SU-DHL-6 (cell line): ENCODE measurements at regions not wholly inside any gene's neighbourhood (a gene's known extent, or its start where the extent isn't known, plus 50 kb on each side); places are given as distances from the start of the nearest gene placed in this dataset.
"Not testable (repeated sequence)": the region's sequence is repeated elsewhere in the genome, so short reads cannot be mapped to it uniquely, and the experiment has no call there.

Source experiments
- H2AFZ ChIP-seq: fragments of 200-600 bp; sonication (generic); 2 replicates; pipeline ENCODE4 v1.6.1; 2014; ENCODE audit warnings: low read depth, mild to moderate bottlenecking, moderate library complexity, mixed read lengths, antibody characterized with exemption, low read length; ENCODE audit not compliant: severe bottlenecking
- H3F3A ChIP-seq: fragments of 200-600 bp; shearing (Covaris generic); 2 replicates; pipeline ENCODE4 v1.6.0; 2016; ENCODE audit warnings: antibody characterized with exemption, mild to moderate bottlenecking; ENCODE audit not compliant: insufficient read depth
- H3K27ac ChIP-seq: fragments of 200-600 bp; sonication (generic); 2 replicates; pipeline ENCODE4 v1.5.1; 2016; ENCODE audit warnings: low read depth, mild to moderate bottlenecking, low read length, moderate library complexity, mixed read lengths
- H3K27me3 ChIP-seq: fragments of 200-600 bp; sonication (generic), shearing (Covaris generic); 2 replicates; pipeline ENCODE4 v1.6.0; 2014; ENCODE audit warnings: mild to moderate bottlenecking, low read length
- H3K36me3 ChIP-seq: fragments of 200-600 bp; sonication (generic); 2 replicates; pipeline ENCODE4 v1.6.1; 2014; ENCODE audit warnings: mild to moderate bottlenecking, low read length, mixed read lengths
- H3K4me2 ChIP-seq: fragments of 300-600, 200-600 bp; shearing (Covaris generic), sonication (generic); 2 replicates; pipeline ENCODE4 v1.6.0; 2014; ENCODE audit warnings: low read length, low read depth, mild to moderate bottlenecking; ENCODE audit not compliant: poor library complexity, severe bottlenecking
- H3K4me3 ChIP-seq: fragments of 200-600 bp; sonication (generic); 2 replicates; pipeline ENCODE4 v1.5.1; 2014; ENCODE audit warnings: antibody characterized with exemption, low read length, mild to moderate bottlenecking, mixed read lengths; ENCODE audit not compliant: insufficient read depth, poor library complexity, severe bottlenecking
- H3K79me2 ChIP-seq: fragments of 200-600 bp; sonication (generic); 2 replicates; pipeline ENCODE4 v1.6.1; 2014; ENCODE audit warnings: mild to moderate bottlenecking, low read length, moderate library complexity; ENCODE audit not compliant: insufficient read depth
- H3K9ac ChIP-seq: fragments of 200-600 bp; sonication (generic); 2 replicates; pipeline ENCODE4 v1.7.0; 2014; ENCODE audit warnings: mild to moderate bottlenecking, low read length
- H3K9me2 ChIP-seq: fragments of 200-600 bp; sonication (generic); replicated peaks from 2 replicates; pipeline ENCODE4 v1.6.1; 2014; ENCODE audit warnings: low read length; ENCODE audit not compliant: insufficient read depth
- H3K9me3 ChIP-seq: fragments of 200-600 bp; sonication (generic); 2 replicates; pipeline ENCODE4 v1.6.1; 2014; ENCODE audit warnings: low read length, mixed read lengths; ENCODE audit not compliant: insufficient read depth
- H4K20me1 ChIP-seq: fragments of 200-600 bp; sonication (generic); 2 replicates; pipeline ENCODE4 v1.6.1; 2014; ENCODE audit warnings: low read depth, mild to moderate bottlenecking, antibody characterized with exemption, low read length, moderate library complexity, mixed read lengths
- CTCF ChIP-seq: fragments of 200-600 bp; sonication (generic); IDR thresholded peaks from one replicate; pipeline ENCODE4 v1.5.1; 2017; ENCODE audit warnings: antibody characterized with exemption, mild to moderate bottlenecking, low read length, moderate library complexity; ENCODE audit not compliant: insufficient read depth, poor library complexity, severe bottlenecking
- EZH2phosphoT487 ChIP-seq: fragments of 200-600 bp; sonication (generic), shearing (Covaris generic); conservative IDR thresholded peaks from 2 replicates; pipeline ENCODE4 v1.6.1; 2018; ENCODE audit warnings: mild to moderate bottlenecking, antibody characterized with exemption, low read length, moderate library complexity, mixed read lengths

GRCh38 chr10:30695481-30696236 lies 66.1 kb upstream of the LYZL2 start:
- not testable (repeated sequence) for H3K9me2 ChIP-seq, H3K27me3 ChIP-seq, H4K20me1 ChIP-seq, H3K27ac ChIP-seq, H3F3A ChIP-seq, H3K36me3 ChIP-seq, H3K9ac ChIP-seq, H3K4me2 ChIP-seq, H3K79me2 ChIP-seq, H2AFZ ChIP-seq, H3K4me3 ChIP-seq, H3K9me3 ChIP-seq

DNA sequence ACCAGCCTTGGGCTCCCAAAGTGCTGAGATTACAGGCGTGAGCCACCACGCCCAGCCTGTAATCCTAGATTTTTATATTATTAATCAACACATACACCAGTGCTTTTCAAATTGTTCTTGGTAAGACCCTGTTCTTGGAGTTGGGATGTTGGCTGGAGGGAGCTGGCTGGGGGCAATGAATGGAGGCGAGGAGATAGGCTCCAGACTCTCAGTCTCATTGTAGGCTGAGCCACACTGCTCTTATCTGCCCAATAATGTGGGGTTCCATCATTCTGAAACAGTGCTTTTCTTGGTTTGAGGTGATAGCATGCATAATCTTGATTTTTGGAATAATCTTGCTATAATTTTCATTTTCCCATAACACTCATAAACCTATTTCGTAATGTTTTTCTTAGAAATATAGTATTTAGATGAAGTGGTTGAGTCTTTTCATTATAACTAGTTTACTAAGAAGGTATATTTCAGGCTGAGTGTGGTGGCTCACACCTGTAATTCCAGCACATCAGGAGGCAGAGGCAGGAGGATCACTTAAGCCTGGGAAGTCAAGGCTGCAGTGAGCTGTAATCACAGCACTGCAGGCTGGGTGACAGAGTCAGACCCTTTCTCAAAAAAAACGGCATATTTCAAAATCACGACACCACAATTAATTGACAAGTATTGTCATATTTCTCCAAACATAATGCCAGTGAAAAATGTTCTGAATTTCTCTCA lies 65.1 kb upstream of the LYZL2 start:
- Histone ChIP-seq H3F3A (no peaks in the 10 kb centered on the region), H3K79me2 (no peaks in the 10 kb centered on the region), H3K4me3 (no peak overlapping the region), H2AFZ (no peak overlapping the region), H3K27me3 (no peaks in the 10 kb centered on the region), H3K9ac (no peak overlapping the region), H4K20me1 (no peaks in the 10 kb centered on the region), H3K27ac (no peak overlapping the region), H3K9me2 (no peaks in the 10 kb centered on the region), H3K36me3 (no peaks in the 10 kb centered on the region), H3K4me2 (no peak overlapping the region), H3K9me3 (no peaks in the 10 kb centered on the region)
- TF ChIP-seq CTCF (no peak), EZH2phosphoT487 (no peak)

- no peaks in the 10 kb centered on the region for H4K20me1 ChIP-seq
- H3K9me3 ChIP-seq, result no peaks in the 10 kb centered on the region
- no peak overlapping the region for H3K27ac ChIP-seq
- no peaks in the 10 kb centered on the region for H3K36me3 ChIP-seq
- H3K4me3 ChIP-seq, result no peak overlapping the region
- H3K79me2 ChIP-seq, result no peaks in the 10 kb centered on the region
- no peak overlapping the region for H3K9ac ChIP-seq
- no peak overlapping the region for H3K4me2 ChIP-seq
- H2AFZ ChIP-seq, result no peak overlapping the region
- H3K9me2 ChIP-seq, result no peaks in the 10 kb centered on the region
- no peaks in the 10 kb centered on the region for H3F3A ChIP-seq
- H3K27me3 ChIP-seq, result no peaks in the 10 kb centered on the region
- no peak for TF ChIP-seq CTCF
- TF ChIP-seq EZH2phosphoT487, result no peak
Observed at GRCh38 chr10:30691639-30692015, 62.1 kb upstream of the LYZL2 start.

GRCh38 chr10:30690948-30691638 lies 61.5 kb upstream of the LYZL2 start:
- not testable (repeated sequence) for H3K4me2 ChIP-seq, H3K79me2 ChIP-seq, H3K9me2 ChIP-seq, H3K27ac ChIP-seq, H3K27me3 ChIP-seq, H3K9ac ChIP-seq, H3K4me3 ChIP-seq, H4K20me1 ChIP-seq, H2AFZ ChIP-seq, H3K9me3 ChIP-seq, H3K36me3 ChIP-seq, H3F3A ChIP-seq
